Aorta (tissue), 5 donors: ENCODE measurements at regions not wholly inside any gene's neighbourhood (a gene's known extent, or its start where the extent isn't known, plus 50 kb on each side); places are given as distances from the start of the nearest gene placed in this dataset.
A peak's percentile ranks its signal among the peaks of the same experiment; 100 is the strongest.

Source experiments
- ATAC-seq: fragments of 200-7000 bp; cut with Tn5 transposase; one replicate; pipeline ENCODE4 v1.9.1; 2022; ENCODE audit warnings: moderate library complexity; ENCODE audit not compliant: low FRiP score
- DNase-seq, 2 donors: peaks; one replicate each; pipeline ENCODE4 v3.0.0-alpha.2; 2020
- H3K27ac ChIP-seq, 2 donors: one replicate each; pipeline ENCODE4 v1.5.1; 2013; ENCODE audit warnings: low read length in 2 of 2, mild to moderate bottlenecking in 2 of 2, moderate library complexity in 2 of 2, control low read depth in 1 of 2, inconsistent platforms in 1 of 2, low read depth in 1 of 2
- H3K27me3 ChIP-seq, 2 donors: one replicate each; pipeline ENCODE4 v1.6.1; 2013; ENCODE audit warnings: control low read depth in 1 of 2, low read length in 1 of 2, mild to moderate bottlenecking in 1 of 2, moderate library complexity in 1 of 2; ENCODE audit not compliant: insufficient read depth in 2 of 2, control insufficient read depth in 1 of 2
- H3K36me3 ChIP-seq, 2 donors: one replicate each; pipeline ENCODE4 v1.6.1; 2013; ENCODE audit warnings: control low read depth in 1 of 2, low read length in 1 of 2, mild to moderate bottlenecking in 1 of 2; ENCODE audit not compliant: insufficient read depth in 2 of 2, control insufficient read depth in 1 of 2
- H3K4me1 ChIP-seq, 2 donors: one replicate each; pipeline ENCODE4 v1.6.1; 2013; ENCODE audit warnings: low read length in 2 of 2, control low read depth in 1 of 2, mild to moderate bottlenecking in 1 of 2, moderate library complexity in 1 of 2; ENCODE audit not compliant: insufficient read depth in 2 of 2, control insufficient read depth in 1 of 2
- H3K4me3 ChIP-seq, 2 donors: one replicate each; pipeline ENCODE4 v1.5.1; 2013; ENCODE audit warnings: low read length in 2 of 2, control low read depth in 1 of 2, mild to moderate bottlenecking in 1 of 2
- H3K9me3 ChIP-seq: one replicate; pipeline ENCODE4 v1.6.1; 2013; ENCODE audit warnings: mild to moderate bottlenecking, low read length; ENCODE audit not compliant: control insufficient read depth
- WGBS, 2 donors: extraction: QIAGEN DNeasy Blood & Tissue Kit; methylation state at CpG; one replicate each; pipeline ENCODE4 v1.1.7; 2013; 5-methylcytosine and 5-hydroxymethylcytosine counted together
- intact Hi-C, 2 donors: fragments of 100-400 bp; cut with DNase I; formaldehyde crosslinking; loops; one replicate each; pipeline versions ENCODE4 v1.14.2 to v1.15.0; 2022
- donor health status: healthy with polysubstance abuse.
- donor health status: Bipolar disorder and iron deficiency.
- donor health status: DM: no; HTN: no; CAD: no.
- donor health status: DM: no; HTN: no; CAD: no.
- donor health status: DM: yes; HTN: yes; CAD: no.

GRCh38 chr9:115615821-115616665, 498.1 kb upstream of the TNC start:
- H3K4me3 ChIP-seq: no peak overlapping the region
- no peak for ATAC-seq
- no peak overlapping the region for H3K27ac ChIP-seq
- H3K27me3 ChIP-seq: no peaks in the 10 kb centered on the region
- WGBS, 2 donors: 51 to 58% methylated on average over 4 of the region's 4 CpGs
- intact Hi-C loops: no loop called here
- no peaks in the 10 kb centered on the region for H3K4me1 ChIP-seq
- DNase-seq: no peak
- H3K36me3 ChIP-seq: no peaks in the 10 kb centered on the region
- no peaks in the 10 kb centered on the region for H3K9me3 ChIP-seq

DNA sequence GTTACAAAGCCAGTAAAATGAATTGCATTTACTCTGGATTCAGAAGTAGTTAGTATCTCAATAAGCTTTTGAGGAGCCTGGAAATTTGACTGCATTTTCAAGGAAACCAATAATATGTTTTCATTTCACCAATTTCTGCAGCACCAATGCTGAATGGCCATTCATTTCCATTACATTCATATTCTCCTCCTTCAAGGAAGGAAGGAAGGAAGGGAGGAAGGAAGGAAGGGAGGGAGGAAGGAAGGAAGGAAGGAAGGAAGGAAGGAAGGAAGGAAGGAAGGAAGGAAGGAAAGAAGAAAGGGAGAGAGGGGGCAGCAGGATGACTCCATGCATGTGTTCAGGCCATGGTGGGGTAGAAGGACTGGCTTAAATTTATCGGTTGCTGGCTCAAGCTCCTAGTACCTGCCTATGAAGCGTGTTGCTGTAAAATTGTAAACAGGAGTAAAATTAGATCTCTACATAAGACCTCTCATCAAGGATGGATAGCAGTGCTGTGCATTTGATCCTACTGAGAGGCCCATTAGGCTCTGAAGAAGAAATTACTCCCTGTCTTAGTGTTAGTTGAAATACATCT, 498.8 kb upstream of the TNC start:
- H3K9me3 ChIP-seq: no peaks in the 10 kb centered on the region
- H3K27me3 ChIP-seq: no peaks in the 10 kb centered on the region
- intact Hi-C loops: no loop called here
- H3K27ac ChIP-seq: no peak overlapping the region
- ATAC-seq: no peak
- no peak overlapping the region for H3K4me3 ChIP-seq
- DNase-seq: no peak
- H3K4me1 ChIP-seq: no peaks in the 10 kb centered on the region
- H3K36me3 ChIP-seq: no peaks in the 10 kb centered on the region
- WGBS, 2 donors: 97 to 100% methylated on average over 2 of the region's 2 CpGs

DNA sequence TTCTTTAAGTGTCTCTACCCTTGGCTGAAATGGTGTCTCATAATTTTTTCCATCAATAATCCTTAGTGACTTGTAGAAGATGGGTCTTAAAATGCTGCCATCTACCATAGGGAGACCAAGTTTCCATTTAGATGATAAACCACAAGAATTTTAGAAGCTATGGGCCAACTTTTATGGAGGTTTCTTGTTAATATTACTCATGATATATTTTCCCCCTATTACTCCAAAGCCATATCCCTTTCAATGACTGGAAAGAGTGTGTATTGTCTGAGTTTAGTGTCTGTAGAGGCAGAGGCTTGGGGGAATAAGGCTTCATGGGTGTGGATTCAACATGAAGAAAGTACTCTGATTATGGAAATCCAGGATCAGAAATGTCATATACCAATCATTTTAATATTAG, 507.3 kb upstream of the TNC start:
- intact Hi-C loops: no loop called here
- Histone ChIP-seq H3K4me3 (no peak overlapping the region), H3K27me3 (no peaks in the 10 kb centered on the region), H3K27ac (no peak overlapping the region), H3K9me3 (no peaks in the 10 kb centered on the region), H3K36me3 (no peaks in the 10 kb centered on the region), H3K4me1 (no peaks in the 10 kb centered on the region)
- ATAC-seq (no peak), DNase-seq (no peak)

DNA sequence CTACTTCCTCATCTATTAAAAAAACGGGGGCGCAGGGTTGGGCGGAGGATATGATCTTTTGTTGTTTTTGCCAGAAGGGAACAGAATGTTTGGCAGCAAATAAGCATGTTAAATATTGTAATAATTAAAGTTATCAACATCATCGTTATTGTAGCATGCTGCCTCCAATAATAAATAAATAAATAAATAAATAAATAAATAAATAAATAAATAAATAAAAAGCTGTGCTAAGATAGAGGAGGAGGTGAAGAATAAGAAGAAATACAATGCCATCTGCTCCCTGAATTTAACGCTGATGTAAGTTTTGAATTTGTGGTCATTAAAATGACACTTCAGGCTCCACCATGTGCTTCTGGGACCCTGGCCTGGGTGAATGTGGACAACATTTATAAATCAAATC, 508.0 kb upstream of the TNC start:
- DNase-seq: no peak
- 86 to 98% methylated on average over 5 of the region's 5 CpGs for WGBS, 2 donors
- no peaks in the 10 kb centered on the region for H3K36me3 ChIP-seq
- no peak for ATAC-seq
- no peaks in the 10 kb centered on the region for H3K9me3 ChIP-seq
- no peaks in the 10 kb centered on the region for H3K27me3 ChIP-seq
- H3K4me3 ChIP-seq: no peak overlapping the region
- H3K27ac ChIP-seq: no peak overlapping the region
- intact Hi-C loops: no loop called here
- H3K4me1 ChIP-seq: no peaks in the 10 kb centered on the region

DNA sequence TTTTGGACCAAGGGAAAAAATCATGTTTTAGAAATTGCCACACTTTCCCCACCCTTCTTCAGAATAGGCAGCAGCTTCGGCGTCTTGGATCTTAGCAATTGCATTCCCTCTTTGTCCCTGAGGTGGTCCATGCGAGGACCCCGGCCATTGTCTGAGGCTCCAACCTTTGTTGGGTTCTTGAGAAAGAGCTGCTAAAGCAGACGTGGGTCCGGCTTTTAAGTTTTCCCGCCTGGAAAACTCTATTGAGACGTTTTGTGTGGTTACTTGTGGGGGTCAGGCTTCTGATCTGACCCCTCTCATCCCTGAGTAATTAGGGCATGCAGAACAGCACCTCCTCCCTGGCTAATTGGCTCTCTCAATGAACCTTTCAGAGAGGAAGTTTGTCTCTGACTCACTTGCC, 509.6 kb upstream of the TNC start:
- H3K36me3 ChIP-seq: no peaks in the 10 kb centered on the region
- H3K27me3 ChIP-seq: no peaks in the 10 kb centered on the region
- no peak overlapping the region for H3K27ac ChIP-seq
- no peak for DNase-seq
- no peaks in the 10 kb centered on the region for H3K9me3 ChIP-seq
- no peak overlapping the region for H3K4me3 ChIP-seq
- no peaks in the 10 kb centered on the region for H3K4me1 ChIP-seq
- 94 to 95% methylated on average over 8 of the region's 8 CpGs for whole genome bisulfite sequencing, 2 donors
- no peak for ATAC-seq
- intact Hi-C loops: no loop called here

GRCh38 chr9:115628426-115628825, 510.5 kb upstream of the TNC start:
- ATAC-seq: no peak
- no peaks in the 10 kb centered on the region for H3K36me3 ChIP-seq
- no peaks in the 10 kb centered on the region for H3K9me3 ChIP-seq
- H3K27ac ChIP-seq: no peak overlapping the region
- H3K27me3 ChIP-seq: no peaks in the 10 kb centered on the region
- H3K4me1 ChIP-seq: peaks cover 3 to 6% of the 10 kb centered on the region in 2 donors
- no peak for DNase-seq
- intact Hi-C loops: no loop called here
- 86 to 88% methylated on average over 2 of the region's 2 CpGs for WGBS, 2 donors
- H3K4me3 ChIP-seq: no peak overlapping the region

DNA sequence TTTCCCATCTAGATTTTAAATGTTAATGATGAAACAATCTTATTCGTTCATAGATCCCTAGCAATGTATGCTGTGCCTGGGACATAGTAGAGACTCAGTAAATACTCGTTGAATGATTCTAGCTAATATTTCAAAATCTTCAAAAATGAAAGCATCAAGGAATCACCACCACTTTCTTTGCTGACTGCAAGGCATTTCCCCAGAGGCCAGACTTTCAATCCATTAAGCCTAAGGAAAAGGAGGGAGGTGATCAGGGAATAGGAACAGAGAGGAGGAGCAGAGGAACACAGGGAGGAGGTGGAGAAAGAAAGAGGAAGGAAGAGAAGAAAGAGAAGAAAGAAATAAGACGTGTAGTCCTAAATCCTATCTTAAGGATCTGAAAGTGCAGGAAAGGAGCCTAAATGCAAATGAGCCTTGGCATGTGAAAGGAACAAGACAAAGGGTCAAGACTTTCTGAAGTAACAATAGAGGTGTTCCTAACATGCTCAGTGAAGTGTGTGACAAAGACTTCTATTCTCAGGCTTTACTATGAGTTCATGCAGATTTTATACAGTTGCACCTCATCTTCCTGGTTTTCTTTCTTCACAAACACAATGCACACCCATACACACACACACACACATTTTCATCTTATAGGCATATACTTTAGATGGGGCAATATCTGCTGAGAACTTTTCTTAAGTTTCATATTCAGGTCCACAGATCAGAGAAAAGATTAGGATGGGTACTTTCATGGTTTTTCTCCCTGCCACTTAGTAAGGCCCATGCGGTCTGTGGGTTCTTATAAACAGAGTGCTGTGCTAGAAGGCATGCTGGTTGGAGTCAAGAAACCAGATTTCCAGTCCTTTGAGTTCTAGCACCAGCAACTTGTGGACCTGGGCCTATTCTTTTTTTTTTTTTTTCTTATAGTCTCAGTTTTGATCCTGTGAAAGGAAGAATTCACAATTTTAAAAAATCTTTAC, 512.2 kb upstream of the TNC start:
- Histone ChIP-seq H3K4me3 (no peak overlapping the region), H3K4me1 (peaks cover 3 to 6% of the 10 kb centered on the region in 2 donors), H3K27me3 (no peaks in the 10 kb centered on the region), H3K36me3 (no peaks in the 10 kb centered on the region), H3K9me3 (no peaks in the 10 kb centered on the region), H3K27ac (no peak overlapping the region)
- ATAC-seq (no peak), DNase-seq (no peak)
- intact Hi-C loops: no loop called here
- WGBS, 2 donors: 81 to 84% methylated on average over 4 of the region's 4 CpGs

- intact Hi-C loops: no loop called here
- Histone ChIP-seq H3K27ac (peak overlapping the region; percentile 3 to 57), H3K27me3 (no peaks in the 10 kb centered on the region), H3K4me3 (peak overlapping the region in 1 of 2 donors; percentile 8), H3K9me3 (no peaks in the 10 kb centered on the region), H3K36me3 (no peaks in the 10 kb centered on the region), H3K4me1 (peaks cover 3 to 6% of the 10 kb centered on the region in 2 donors)
- ATAC-seq (no peak), DNase-seq (no peak)
- WGBS, 2 donors: 6 to 15% methylated on average over 7 of the region's 7 CpGs
These were observed 514.4 kb upstream of the TNC start for GRCh38 chr9:115632391-115632790.
